A549 (cell line): ENCODE measurements at regions not wholly inside any gene's neighbourhood (a gene's known extent, or its start where the extent isn't known, plus 50 kb on each side); places are given as distances from the start of the nearest gene placed in this dataset.

Experiments used
- CEBPB ChIP-seq, 2 experiments: fragments of >200 bp in 1 of 2; sonication (Bioruptor Twin) in 1 of 2; formaldehyde crosslinking in 1 of 2; IDR thresholded peaks; 2 replicates each; pipeline ENCODE4 v1.6.1; 2012 to 2016
- CTCF ChIP-seq: fragments of >200 bp; sonication (Bioruptor Twin); formaldehyde crosslinking; IDR thresholded peaks from 3 replicates; pipeline ENCODE4 v1.5.1; 2016
- E2F6 ChIP-seq: IDR thresholded peaks from 2 replicates; pipeline ENCODE4 v1.6.1; 2012; ENCODE audit warnings: low read depth, borderline replicate concordance
- ESRRA ChIP-seq: fragments of 150-350 bp; IDR thresholded peaks from 2 replicates; pipeline ENCODE4 v1.6.1; 2014; ENCODE audit warnings: mild to moderate bottlenecking, low read length, borderline replicate concordance
- GATA3 ChIP-seq: IDR thresholded peaks from 2 replicates; pipeline ENCODE4 v1.6.1; 2012; ENCODE audit warnings: borderline replicate concordance
- HOXA7 ChIP-seq: fragments of 250-450 bp; sonication (Bioruptor Pico); IDR thresholded peaks from 2 replicates; pipeline ENCODE4 v1.5.0; 2020; ENCODE audit warnings: mild to moderate bottlenecking, moderate library complexity
- KDM1A ChIP-seq: fragments of 200-600 bp; sonication (generic); IDR thresholded peaks from 2 replicates; pipeline ENCODE4 v1.6.1; 2016; ENCODE audit warnings: low read depth, mild to moderate bottlenecking
- POLR2A ChIP-seq: IDR thresholded peaks from 2 replicates; pipeline ENCODE4 v1.6.1; 2012; ENCODE audit warnings: mild to moderate bottlenecking, low read length
- RAD21 ChIP-seq, 2 experiments: fragments of >200 bp in 1 of 2; sonication (Bioruptor Twin) in 1 of 2; formaldehyde crosslinking in 1 of 2; IDR thresholded peaks in 1 of 2; conservative IDR thresholded peaks in 1 of 2; 2 replicates in 1 of 2; 3 replicates in 1 of 2; pipeline ENCODE4 v1.6.1; 2012 to 2018; ENCODE audit warnings: inconsistent platforms in 1 of 2
- SMC3 ChIP-seq: fragments of >200 bp; sonication (Bioruptor Twin); formaldehyde crosslinking; IDR thresholded peaks from 3 replicates; pipeline ENCODE4 v1.6.1; 2018; ENCODE audit warnings: inconsistent platforms

- TF ChIP-seq GATA3 = no peak
- TF ChIP-seq CEBPB (IDR thresholded peaks at IDR 0.05) = no peak
- no peak for TF ChIP-seq POLR2A
- TF ChIP-seq CTCF = no peak
- no peak for TF ChIP-seq RAD21 (conservative IDR thresholded peaks at IDR 0.05 in 1 of 2, IDR thresholded peaks at IDR 0.05 in 1 of 2)
- TF ChIP-seq SMC3 = no peak
- TF ChIP-seq KDM1A = no peak
- no peak for TF ChIP-seq E2F6
- no peak for TF ChIP-seq ESRRA
- no peak for TF ChIP-seq HOXA7 (CRISPR knock-in tag)
Measured at GRCh38 chr4:179392787-179393186, 1950.5 kb upstream of the AGA start.
